Nephron (organoid): ENCODE measurements at regions not wholly inside any gene's neighbourhood (a gene's known extent, or its start where the extent isn't known, plus 50 kb on each side); places are given as distances from the start of the nearest gene placed in this dataset.

Experiments
- H3K27ac Mint-ChIP-seq, 3 experiments: 2 replicates each; pipeline ENCODE4 v1.8.0; 2020; ENCODE audit warnings: mixed read lengths in 3 of 3, mild to moderate bottlenecking in 2 of 3, moderate library complexity in 1 of 3
- H3K27me3 Mint-ChIP-seq: 2 replicates; pipeline ENCODE4 v1.8.0; 2021; ENCODE audit warnings: low read depth, mild to moderate bottlenecking, moderate library complexity, mixed read lengths
- H3K36me3 Mint-ChIP-seq: 2 replicates; pipeline ENCODE4 v1.8.0; 2020; ENCODE audit warnings: low read depth, mixed read lengths
- H3K4me1 Mint-ChIP-seq: 2 replicates; pipeline ENCODE4 v1.8.0; 2020; ENCODE audit warnings: mixed read lengths
- H3K4me3 Mint-ChIP-seq, 3 experiments: 2 replicates each; pipeline ENCODE4 v1.8.0; 2020; ENCODE audit warnings: mild to moderate bottlenecking in 3 of 3, mixed read lengths in 3 of 3, moderate library complexity in 2 of 3
- H3K9me3 Mint-ChIP-seq: 2 replicates; pipeline ENCODE4 v1.8.0; 2020; ENCODE audit warnings: mixed read lengths
- CTCF ChIP-seq, 3 experiments: fragments of 200-600 bp; sonication (generic); IDR thresholded peaks; one replicate each; pipeline ENCODE4 v1.5.0; 2021; ENCODE audit warnings: antibody characterized with exemption in 3 of 3; ENCODE audit not compliant: unreplicated experiment in 3 of 3

DNA sequence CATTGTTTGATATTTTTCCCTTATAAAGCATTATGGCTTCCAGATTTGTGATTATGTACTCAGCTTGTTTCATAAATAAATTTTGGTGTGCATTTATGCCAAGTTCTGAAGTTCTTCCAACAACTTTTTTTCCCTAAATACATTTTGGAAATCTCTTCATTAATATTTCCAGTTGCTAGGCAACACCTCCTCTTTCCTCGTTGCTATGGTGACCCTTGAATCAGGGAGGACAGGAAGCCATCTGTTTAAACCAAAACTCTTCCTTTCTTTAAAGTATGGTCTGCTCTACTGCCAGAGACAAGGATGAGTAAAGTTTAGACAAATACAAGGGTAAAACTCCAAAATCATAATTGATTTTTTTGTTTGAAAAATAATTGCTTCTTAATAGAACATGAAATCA lies 779.3 kb downstream of the CDH9 start:
- Mint-ChIP-seq H3K27me3 (no peaks in the 10 kb centered on the region), H3K36me3 (no peaks in the 10 kb centered on the region), H3K27ac (no peak overlapping the region), H3K9me3 (peaks cover 16% of the 10 kb centered on the region), H3K4me1 (no peaks in the 10 kb centered on the region), H3K4me3 (no peak overlapping the region)
- no peak for TF ChIP-seq CTCF (IDR thresholded peaks at IDR 0.05; ENCODE audit: unreplicated experiment in 3 of 3)

- Mint-ChIP-seq H3K4me1 (no peaks in the 10 kb centered on the region), H3K9me3 (no peaks in the 10 kb centered on the region), H3K36me3 (no peaks in the 10 kb centered on the region), H3K27me3 (no peaks in the 10 kb centered on the region), H3K4me3 (no peak overlapping the region), H3K27ac (no peak overlapping the region)
- TF ChIP-seq CTCF (IDR thresholded peaks at IDR 0.05; ENCODE audit: unreplicated experiment in 3 of 3) = no peak
These were observed 793.1 kb downstream of the CDH9 start for GRCh38 chr5:26245321-26245720.

DNA sequence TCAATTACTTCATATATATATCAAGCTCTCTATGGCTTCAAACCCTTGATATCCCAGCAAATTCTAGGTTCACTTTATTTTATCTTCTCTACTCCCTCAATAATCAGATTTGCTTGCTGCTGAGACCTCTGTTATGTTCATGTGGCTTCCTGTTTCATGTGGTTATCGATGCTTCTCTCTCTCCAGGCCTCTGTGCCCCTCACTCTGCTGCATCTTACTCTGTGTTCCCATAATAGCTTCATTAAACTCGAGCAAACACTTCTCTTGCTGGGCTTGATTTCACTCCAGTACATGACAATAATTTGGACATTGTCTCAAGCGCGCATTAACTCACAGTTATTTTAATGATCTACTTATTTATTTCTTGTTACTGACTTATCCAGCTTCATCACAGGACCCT lies 798.8 kb downstream of the CDH9 start:
- no peaks in the 10 kb centered on the region for H3K4me1 Mint-ChIP-seq
- no peaks in the 10 kb centered on the region for H3K36me3 Mint-ChIP-seq
- no peaks in the 10 kb centered on the region for H3K27me3 Mint-ChIP-seq
- H3K27ac Mint-ChIP-seq = no peak overlapping the region
- no peak for TF ChIP-seq CTCF (IDR thresholded peaks at IDR 0.05; ENCODE audit: unreplicated experiment in 3 of 3)
- no peak overlapping the region for H3K4me3 Mint-ChIP-seq
- H3K9me3 Mint-ChIP-seq = peaks cover 9% of the 10 kb centered on the region

GRCh38 chr5:26237489-26237888 lies 800.9 kb downstream of the CDH9 start:
- no peaks in the 10 kb centered on the region for H3K27me3 Mint-ChIP-seq

GRCh38 chr5:26236936-26237335 lies 801.5 kb downstream of the CDH9 start:
- Mint-ChIP-seq H3K9me3 (peaks cover 19% of the 10 kb centered on the region), H3K27ac (no peak overlapping the region)

More at GRCh38 chr5:26237489-26237888, 800.9 kb downstream of the CDH9 start:
- Mint-ChIP-seq H3K4me3 (no peak overlapping the region), H3K9me3 (peaks cover 19% of the 10 kb centered on the region), H3K4me1 (no peaks in the 10 kb centered on the region), H3K27ac (no peak overlapping the region), H3K36me3 (no peaks in the 10 kb centered on the region)
- no peak for TF ChIP-seq CTCF (IDR thresholded peaks at IDR 0.05; ENCODE audit: unreplicated experiment in 3 of 3)

More at GRCh38 chr5:26236936-26237335, 801.5 kb downstream of the CDH9 start:
- Mint-ChIP-seq H3K27me3 (no peaks in the 10 kb centered on the region), H3K36me3 (no peaks in the 10 kb centered on the region), H3K4me1 (no peaks in the 10 kb centered on the region), H3K4me3 (no peak overlapping the region)
- no peak for TF ChIP-seq CTCF (IDR thresholded peaks at IDR 0.05; ENCODE audit: unreplicated experiment in 3 of 3)
